ENCODE measurements at regions not wholly inside any gene's neighbourhood (a gene's known extent, or its start where the extent isn't known, plus 50 kb on each side); places are given as distances from the start of the nearest gene placed in this dataset.

- TF ChIP-seq, protein P1, sequence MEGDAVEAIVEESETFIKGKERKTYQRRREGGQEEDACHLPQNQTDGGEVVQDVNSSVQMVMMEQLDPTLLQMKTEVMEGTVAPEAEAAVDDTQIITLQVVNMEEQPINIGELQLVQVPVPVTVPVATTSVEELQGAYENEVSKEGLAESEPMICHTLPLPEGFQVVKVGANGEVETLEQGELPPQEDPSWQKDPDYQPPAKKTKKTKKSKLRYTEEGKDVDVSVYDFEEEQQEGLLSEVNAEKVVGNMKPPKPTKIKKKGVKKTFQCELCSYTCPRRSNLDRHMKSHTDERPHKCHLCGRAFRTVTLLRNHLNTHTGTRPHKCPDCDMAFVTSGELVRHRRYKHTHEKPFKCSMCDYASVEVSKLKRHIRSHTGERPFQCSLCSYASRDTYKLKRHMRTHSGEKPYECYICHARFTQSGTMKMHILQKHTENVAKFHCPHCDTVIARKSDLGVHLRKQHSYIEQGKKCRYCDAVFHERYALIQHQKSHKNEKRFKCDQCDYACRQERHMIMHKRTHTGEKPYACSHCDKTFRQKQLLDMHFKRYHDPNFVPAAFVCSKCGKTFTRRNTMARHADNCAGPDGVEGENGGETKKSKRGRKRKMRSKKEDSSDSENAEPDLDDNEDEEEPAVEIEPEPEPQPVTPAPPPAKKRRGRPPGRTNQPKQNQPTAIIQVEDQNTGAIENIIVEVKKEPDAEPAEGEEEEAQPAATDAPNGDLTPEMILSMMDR (IDR thresholded peaks at IDR 0.05; ENCODE audit: low read depth, low read length, poor library complexity, severe bottlenecking): no peak
- TF ChIP-seq EZH2phosphoT487 (IDR thresholded peaks at IDR 0.05; ENCODE audit: borderline replicate concordance, low read length): no peak
- H3K9me2 ChIP-seq (replicated peaks; ENCODE audit: control insufficient read depth, low read length): no peaks in the 10 kb centered on the region
Observed at GRCh38 chr13:68666774-68667397, 1436.8 kb upstream of the PCDH9 start.

GRCh38 chr13:68645814-68646213, 1415.7 kb upstream of the PCDH9 start:
- Histone ChIP-seq H3K9me2 (replicated peaks; ENCODE audit: control insufficient read depth, low read length) (no peaks in the 10 kb centered on the region), H3K4me1 (ENCODE audit: control insufficient read depth, low read length) (no peaks in the 10 kb centered on the region), H3K4me2 (ENCODE audit: low read length) (no peak overlapping the region), H3F3A (ENCODE audit: control insufficient read depth, insufficient read depth) (no peaks in the 10 kb centered on the region), H3K9me3 (ENCODE audit: control insufficient read depth, insufficient read depth, low read length) (no peaks in the 10 kb centered on the region), H3K27ac (ENCODE audit: low read depth, low read length) (no peak overlapping the region), H3K79me2 (ENCODE audit: control insufficient read depth, low read length) (no peaks in the 10 kb centered on the region), H3K27me3 (ENCODE audit: control insufficient read depth, low read length) (no peaks in the 10 kb centered on the region), H3K4me3 (ENCODE audit: low read length) (no peak overlapping the region), H4K20me1 (ENCODE audit: control insufficient read depth, insufficient read depth, low read depth, low read length) (no peaks in the 10 kb centered on the region), H3K36me3 (ENCODE audit: control insufficient read depth, low read length) (no peaks in the 10 kb centered on the region)
- TF ChIP-seq, protein P1 (IDR thresholded peaks at IDR 0.05; ENCODE audit: low read depth, low read length, poor library complexity, severe bottlenecking): no peak

More at GRCh38 chr13:68666774-68667397, 1436.8 kb upstream of the PCDH9 start:
- Histone ChIP-seq H4K20me1 (ENCODE audit: control insufficient read depth, insufficient read depth, low read depth, low read length) (no peaks in the 10 kb centered on the region), H3K36me3 (ENCODE audit: control insufficient read depth, low read length) (no peaks in the 10 kb centered on the region), H3K79me2 (ENCODE audit: control insufficient read depth, low read length) (no peaks in the 10 kb centered on the region), H3K4me3 (ENCODE audit: low read length) (no peak overlapping the region), H3F3A (ENCODE audit: control insufficient read depth, insufficient read depth) (no peaks in the 10 kb centered on the region), H3K9me3 (ENCODE audit: control insufficient read depth, insufficient read depth, low read length) (no peaks in the 10 kb centered on the region), H3K4me1 (ENCODE audit: control insufficient read depth, low read length) (no peaks in the 10 kb centered on the region), H3K27ac (ENCODE audit: low read depth, low read length) (no peak overlapping the region), H3K4me2 (ENCODE audit: low read length) (no peak overlapping the region), H3K27me3 (ENCODE audit: control insufficient read depth, low read length) (no peaks in the 10 kb centered on the region)

DNA sequence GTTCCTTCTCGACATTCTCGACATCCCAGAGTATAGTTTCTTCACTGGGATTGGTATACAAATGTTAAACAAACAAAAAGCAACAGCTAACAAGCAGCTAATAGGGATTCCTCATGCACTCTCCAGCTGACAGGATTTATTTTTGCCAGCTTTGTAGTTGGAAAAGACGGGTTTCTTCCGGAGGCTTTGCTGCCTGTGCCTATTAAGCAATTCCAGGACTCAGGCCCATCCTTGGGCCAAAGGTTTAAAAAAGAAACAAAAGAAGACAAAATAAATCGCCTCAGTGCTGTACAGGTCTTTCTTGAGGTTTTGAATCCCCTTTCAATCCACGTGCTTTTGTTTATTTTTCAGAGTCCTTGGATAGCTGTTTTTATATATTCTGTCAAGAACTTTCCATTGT, 1414.5 kb upstream of the PCDH9 start:
- Histone ChIP-seq H3K79me2 (ENCODE audit: control insufficient read depth, low read length) (no peaks in the 10 kb centered on the region), H3K27ac (ENCODE audit: low read depth, low read length) (no peak overlapping the region), H3K27me3 (ENCODE audit: control insufficient read depth, low read length) (no peaks in the 10 kb centered on the region), H4K20me1 (ENCODE audit: control insufficient read depth, insufficient read depth, low read depth, low read length) (no peaks in the 10 kb centered on the region), H3K36me3 (ENCODE audit: control insufficient read depth, low read length) (no peaks in the 10 kb centered on the region), H3F3A (ENCODE audit: control insufficient read depth, insufficient read depth) (no peaks in the 10 kb centered on the region), H3K4me1 (ENCODE audit: control insufficient read depth, low read length) (no peaks in the 10 kb centered on the region), H3K4me3 (ENCODE audit: low read length) (no peak overlapping the region), H3K9me2 (replicated peaks; ENCODE audit: control insufficient read depth, low read length) (no peaks in the 10 kb centered on the region), H3K9me3 (ENCODE audit: control insufficient read depth, insufficient read depth, low read length) (no peaks in the 10 kb centered on the region), H3K4me2 (ENCODE audit: low read length) (no peak overlapping the region)
- TF ChIP-seq, protein P1 (IDR thresholded peaks at IDR 0.05; ENCODE audit: low read depth, low read length, poor library complexity, severe bottlenecking): no peak
- TF ChIP-seq EZH2phosphoT487 (IDR thresholded peaks at IDR 0.05; ENCODE audit: borderline replicate concordance, low read length): no peak

Measured in DOHH2 (cell line).